Spleen (tissue), 7 donors: ENCODE measurements at regions not wholly inside any gene's neighbourhood (a gene's known extent, or its start where the extent isn't known, plus 50 kb on each side); places are given as distances from the start of the nearest gene placed in this dataset.

Experiments
- CTCF ChIP-seq, 11 experiments: fragments of 200-600 bp in 7 of 11; fragments of 450-650 bp in 4 of 11; sonication (generic) in 4 of 11; IDR thresholded peaks in 8 of 11; conservative IDR thresholded peaks in 3 of 11; 1 replicate in 7 of 11; 2 replicates in 4 of 11; pipeline versions ENCODE4 v1.4.0 to v1.8.0; 2016 to 2021; ENCODE audit warnings: antibody characterized with exemption in 11 of 11, inconsistent platforms in 4 of 11, mild to moderate bottlenecking in 1 of 11
- POLR2A ChIP-seq, 3 donors: fragments of 450-650 bp; IDR thresholded peaks; one replicate each; pipeline ENCODE4 v1.5.1; 2017; ENCODE audit warnings: antibody characterized with exemption in 3 of 3, mild to moderate bottlenecking in 1 of 3
- donor health status: DM: no; HTN: no; CAD: no; lungs with moderate emphysema.
- donor health status: DM: no; HTN: no; CAD: no.
- donor health status: DM: no; HTN: no; CAD: no.

GRCh38 chr12:92468358-92469020 lies 234.3 kb upstream of the PLEKHG7 start:
- no peak for TF ChIP-seq CTCF (IDR thresholded peaks at IDR 0.05 in 8 of 11, conservative IDR thresholded peaks at IDR 0.05 in 3 of 11)
- TF ChIP-seq POLR2A (IDR thresholded peaks at IDR 0.05) = no peak
